GM10248 (cell line): ENCODE measurements at regions not wholly inside any gene's neighbourhood (a gene's known extent, or its start where the extent isn't known, plus 50 kb on each side); places are given as distances from the start of the nearest gene placed in this dataset.

Source experiments
- CTCF ChIA-PET: fragments of 300-600 bp; sonication (Branson Sonifier 250); formaldehyde crosslinking; extraction: SDS; loops from one replicate; lab custom pipeline; 2021; ENCODE audit warnings: antibody characterized with exemption; lab: Yijun Ruan, JAX
- POLR2A ChIA-PET: fragments of 350-650 bp; sonication (Branson Sonifier 250); formaldehyde crosslinking; extraction: SDS; loops from one replicate; lab custom pipeline; 2020; ENCODE audit warnings: antibody characterized with exemption; lab: Yijun Ruan, JAX
- DNase-seq: peaks from one replicate; pipeline ENCODE4 v3.0.0; 2012; ENCODE audit errors: extremely low spot score
- CTCF ChIP-seq: IDR thresholded peaks from 2 replicates; pipeline ENCODE4 v1.5.1; 2012; ENCODE audit warnings: mild to moderate bottlenecking, low read depth; ENCODE audit errors: extremely low read depth, missing control alignments, control extremely low read depth

DNA sequence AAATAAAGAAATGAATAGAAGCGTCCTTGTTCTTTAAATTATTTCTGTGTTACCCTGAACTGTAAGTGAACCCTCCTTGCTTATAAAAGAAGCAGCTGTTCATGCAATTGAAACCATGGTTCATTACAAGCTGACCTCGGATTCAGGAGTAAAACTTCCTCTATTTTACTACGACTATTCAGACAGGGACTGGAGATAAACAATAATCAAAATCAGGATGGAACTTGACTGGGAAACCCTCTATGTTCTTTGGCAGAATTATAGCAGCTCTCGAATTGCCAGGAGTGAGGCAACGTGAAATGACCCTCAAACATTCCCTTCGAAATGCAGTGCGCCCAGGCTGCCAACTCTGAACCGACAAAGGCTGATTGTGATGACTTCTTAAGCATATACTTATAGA is 172.1 kb downstream of the CYP26A1 start:
- POLR2A ChIA-PET, result no interaction called here
- TF ChIP-seq CTCF, result no peak
- DNase-seq, result no peak
- CTCF ChIA-PET, result no interaction called here

DNA sequence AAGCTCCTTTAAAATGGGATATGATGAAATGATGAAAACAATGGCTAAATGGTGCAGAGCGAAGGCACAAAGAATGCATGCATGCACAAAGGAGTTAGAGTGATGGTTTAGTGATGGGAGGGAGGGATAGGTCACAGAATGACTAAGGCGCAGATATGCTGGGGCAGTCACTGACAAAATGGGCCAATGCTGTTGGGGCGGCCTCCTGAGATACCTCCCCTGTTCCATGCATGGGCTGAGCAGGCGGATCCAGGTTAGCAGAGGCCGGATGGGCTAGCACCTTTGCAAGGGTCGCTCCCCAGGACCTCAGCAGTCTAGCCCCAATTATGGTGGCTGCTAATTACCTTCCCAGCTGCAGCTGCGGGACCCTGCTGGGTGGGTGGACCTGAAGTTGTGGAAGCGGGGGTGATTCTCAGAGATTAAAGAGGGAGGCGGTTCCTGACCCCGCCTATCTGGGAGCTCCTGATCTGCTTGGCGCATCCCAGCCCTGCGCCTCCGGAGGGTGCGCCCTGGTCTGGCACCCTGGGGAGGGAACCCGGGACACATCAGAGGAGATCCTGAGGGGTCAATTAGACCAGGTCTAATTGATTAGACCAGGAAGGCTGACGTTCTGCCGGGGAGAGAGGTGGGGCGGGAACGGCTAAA is 175.0 kb downstream of the CYP26A1 start:
- POLR2A ChIA-PET, result no interaction called here
- no peak for DNase-seq
- CTCF ChIA-PET, result no interaction called here
- no peak for TF ChIP-seq CTCF

DNA sequence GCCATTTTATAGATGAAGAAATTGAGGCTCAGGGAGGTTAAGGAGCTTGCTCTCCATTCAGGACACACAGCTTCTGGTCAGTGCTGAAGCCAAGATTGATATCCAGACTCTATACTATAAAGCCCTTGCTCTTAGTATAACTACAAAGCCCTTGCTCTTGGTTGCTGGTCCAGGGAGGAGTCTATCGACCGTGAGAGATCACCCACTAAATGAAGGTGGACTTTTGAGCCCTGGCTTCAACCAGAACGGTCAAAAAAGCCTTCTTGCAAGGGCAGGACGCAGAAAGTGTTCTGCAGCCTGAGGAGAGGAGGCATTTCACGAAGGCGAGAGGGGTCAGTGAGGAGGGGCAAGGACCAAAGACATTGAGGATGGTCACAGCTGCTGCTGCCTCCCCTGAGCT is 176.3 kb downstream of the CYP26A1 start:
- POLR2A ChIA-PET, result no interaction called here
- CTCF ChIA-PET, result interaction anchor here (0.8 kb wide), 1 partner anchor 127 kb away, joined by 3 read pairs; no protein-coding TSS in a partner anchor
- no peak for DNase-seq
- no peak for TF ChIP-seq CTCF

DNA sequence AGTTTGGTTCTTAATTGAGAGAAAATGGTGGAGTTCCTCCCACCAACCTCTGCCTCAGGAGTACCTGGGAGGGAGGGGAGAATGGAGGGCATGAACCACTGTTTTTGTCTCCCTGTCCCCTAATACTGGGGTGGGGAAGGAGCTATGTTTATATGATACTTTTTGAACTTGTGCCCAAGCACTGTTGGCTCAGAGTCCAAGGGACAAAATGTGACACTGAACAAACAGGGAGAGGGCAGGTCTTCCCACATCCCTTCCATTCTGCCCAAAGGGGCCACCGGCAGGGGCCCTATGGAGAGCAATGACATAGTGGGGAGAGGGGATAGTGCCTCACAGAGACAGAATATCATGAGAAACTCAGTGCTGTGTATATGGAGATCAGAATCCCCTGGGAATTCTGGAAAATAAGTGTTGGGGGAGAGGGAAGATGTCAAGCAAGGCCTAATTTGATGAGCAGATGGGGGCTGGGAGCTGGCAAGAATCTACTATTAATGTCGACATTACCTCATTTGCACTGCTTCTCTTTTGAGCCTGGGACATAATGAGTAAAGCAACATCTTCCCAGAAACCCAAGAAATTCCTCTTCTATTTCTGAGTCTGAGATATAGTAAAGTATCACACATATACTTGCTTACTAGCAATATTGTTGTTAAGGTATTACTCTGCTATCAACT is 180.6 kb downstream of the CYP26A1 start:
- ChIA-PET CTCF (no interaction called here), POLR2A (no interaction called here)
- no peak for DNase-seq
- TF ChIP-seq CTCF, result no peak

DNA sequence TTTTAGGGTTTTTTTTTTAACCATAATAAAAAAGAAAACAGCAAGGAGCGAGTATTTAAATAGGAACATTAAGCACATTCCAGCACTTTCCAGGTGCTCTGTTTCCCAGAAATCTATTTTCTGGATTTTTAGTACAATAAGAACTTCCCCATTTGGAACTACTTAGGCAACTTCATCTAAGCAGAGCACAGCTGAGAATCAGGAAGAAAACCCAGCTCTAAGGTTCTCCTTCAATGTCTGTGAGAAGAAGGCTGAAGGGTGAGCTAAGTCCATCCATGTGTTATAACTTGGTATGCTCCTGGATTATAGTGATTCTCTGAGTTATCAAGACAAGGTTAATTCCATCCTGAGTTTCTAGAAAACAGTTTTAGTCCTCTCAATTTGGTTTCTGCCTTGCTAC is 181.9 kb downstream of the CYP26A1 start:
- POLR2A ChIA-PET, result no interaction called here
- TF ChIP-seq CTCF, result no peak
- CTCF ChIA-PET, result no interaction called here
- DNase-seq, result no peak
